IgD-negative memory B cell (primary cell): ENCODE measurements at regions not wholly inside any gene's neighbourhood (a gene's known extent, or its start where the extent isn't known, plus 50 kb on each side); places are given as distances from the start of the nearest gene placed in this dataset.

Experiments used
- H3K27ac Mint-ChIP-seq, 3 donors: one replicate each; pipeline ENCODE4 v1.8.0; 2020 to 2022; ENCODE audit warnings: mild to moderate bottlenecking in 3 of 3, mixed read lengths in 3 of 3, moderate library complexity in 1 of 3
- H3K27me3 Mint-ChIP-seq: one replicate; pipeline ENCODE4 v1.8.0; 2021; ENCODE audit warnings: mixed read lengths
- H3K36me3 Mint-ChIP-seq: one replicate; pipeline ENCODE4 v1.8.0; 2020; ENCODE audit warnings: mild to moderate bottlenecking, mixed read lengths
- H3K4me1 Mint-ChIP-seq, 3 donors: one replicate each; pipeline ENCODE4 v1.8.0; 2020 to 2022; ENCODE audit warnings: mixed read lengths in 3 of 3, mild to moderate bottlenecking in 1 of 3
- H3K4me3 Mint-ChIP-seq, 4 donors: one replicate each; pipeline ENCODE4 v1.8.0; 2020 to 2022; ENCODE audit warnings: mild to moderate bottlenecking in 4 of 4, mixed read lengths in 4 of 4, moderate library complexity in 3 of 4
- H3K9me3 Mint-ChIP-seq, 3 donors: one replicate each; pipeline ENCODE4 v1.8.0; 2020 to 2021; ENCODE audit warnings: mixed read lengths in 3 of 3, mild to moderate bottlenecking in 1 of 3

DNA sequence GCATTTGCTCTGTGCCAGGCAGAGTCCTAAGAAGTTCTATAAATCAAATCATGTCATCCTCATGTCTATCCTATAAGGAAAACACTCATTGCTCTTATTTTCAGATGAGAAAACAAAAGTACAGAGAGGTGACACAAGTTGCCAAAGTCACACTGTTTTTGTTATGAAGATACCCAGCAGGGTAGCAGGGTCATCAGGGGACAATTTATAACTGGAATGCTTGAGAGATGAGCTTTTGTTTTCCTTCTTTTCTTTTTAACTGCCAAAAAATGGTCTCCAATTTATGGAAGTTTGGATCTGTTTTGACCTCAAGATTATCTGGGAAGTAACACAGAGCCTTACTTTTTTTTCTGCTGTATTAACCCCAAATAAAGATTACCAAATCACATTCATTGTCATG, 354.1 kb downstream of the SUCLA2 start:
- no peaks in the 10 kb centered on the region for H3K9me3 Mint-ChIP-seq
- H3K36me3 Mint-ChIP-seq = no peaks in the 10 kb centered on the region
- H3K27ac Mint-ChIP-seq = no peak overlapping the region
- H3K4me1 Mint-ChIP-seq = no peaks in the 10 kb centered on the region
- peaks cover 2% of the 10 kb centered on the region for H3K27me3 Mint-ChIP-seq
- H3K4me3 Mint-ChIP-seq = no peak overlapping the region

DNA sequence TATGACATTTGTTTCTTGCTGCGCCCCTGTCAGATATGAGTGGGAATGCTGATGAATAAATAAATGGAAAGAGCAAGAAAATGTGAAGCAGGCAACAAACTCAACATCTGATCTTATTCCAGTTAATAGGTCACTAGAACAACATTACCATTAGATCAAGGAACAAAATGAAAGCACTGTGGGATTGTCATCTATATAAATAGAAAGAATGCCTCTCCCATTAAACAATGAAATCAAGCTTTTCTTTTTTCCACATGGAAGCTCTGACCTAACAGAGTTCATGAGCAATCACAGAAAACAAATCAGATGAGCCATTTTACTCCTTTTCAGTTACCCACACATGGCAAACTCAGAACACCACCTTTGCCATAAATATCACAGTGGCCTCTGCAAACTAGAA, 354.8 kb downstream of the SUCLA2 start:
- Mint-ChIP-seq H3K4me3 (no peak overlapping the region), H3K4me1 (no peaks in the 10 kb centered on the region), H3K27ac (no peak overlapping the region), H3K36me3 (no peaks in the 10 kb centered on the region), H3K27me3 (peaks cover 2% of the 10 kb centered on the region), H3K9me3 (no peaks in the 10 kb centered on the region)

DNA sequence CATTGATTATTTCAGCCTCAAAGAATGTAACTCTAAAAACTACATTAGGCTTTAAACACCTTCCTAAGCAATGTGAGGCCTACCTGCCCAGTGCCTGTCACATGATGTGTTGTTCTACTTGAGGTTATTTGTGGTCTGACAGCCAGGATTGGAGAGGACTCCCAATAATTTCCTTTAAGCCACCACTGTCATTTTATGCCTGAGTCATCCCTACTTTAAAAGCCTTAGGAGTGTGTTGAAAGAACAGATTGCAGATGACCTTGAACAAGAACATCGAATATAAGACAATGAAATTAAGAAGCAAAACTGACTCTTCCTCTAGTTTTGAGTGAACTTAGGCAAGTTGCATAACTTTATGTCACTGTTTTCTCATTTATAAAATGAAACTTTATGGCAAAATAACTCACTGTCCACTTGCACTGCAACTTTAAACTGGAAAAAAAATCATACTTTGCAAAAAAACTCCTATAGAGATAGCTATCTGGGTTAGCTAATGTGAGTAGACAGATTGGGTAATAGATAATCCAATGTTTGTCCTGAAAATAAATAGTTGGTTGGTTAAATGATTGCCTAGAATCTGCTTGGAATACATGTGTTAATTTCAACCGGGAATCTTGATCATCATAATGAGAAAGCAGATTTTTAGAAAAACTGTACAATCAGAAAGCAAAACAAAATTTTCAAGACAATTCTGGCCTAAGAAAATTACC, 361.2 kb downstream of the SUCLA2 start:
- Mint-ChIP-seq H3K36me3 (no peaks in the 10 kb centered on the region), H3K4me1 (no peaks in the 10 kb centered on the region), H3K9me3 (peaks cover under 1 to 8% (median 4%) of the 10 kb centered on the region in 3 donors), H3K4me3 (no peak overlapping the region), H3K27ac (no peak overlapping the region), H3K27me3 (no peaks in the 10 kb centered on the region)

DNA sequence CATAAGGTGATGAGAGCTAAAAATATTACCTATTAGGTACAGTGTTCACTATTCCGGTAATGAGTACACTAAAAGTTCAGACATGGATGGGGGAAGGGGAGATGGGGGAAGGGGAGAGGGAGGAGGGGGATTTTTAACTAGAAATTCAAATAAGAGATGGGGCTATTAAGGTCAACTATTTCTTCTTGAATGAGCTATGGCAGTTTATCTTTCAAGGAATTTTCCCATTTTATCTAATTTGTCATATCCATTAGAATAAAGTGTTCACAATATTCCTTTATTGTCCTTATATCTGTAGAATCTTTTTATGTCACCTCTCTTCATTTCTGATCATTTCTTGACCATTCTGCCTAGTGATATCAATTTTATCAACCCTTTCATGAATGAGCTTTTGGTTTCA, 362.4 kb downstream of the SUCLA2 start:
- no peaks in the 10 kb centered on the region for H3K36me3 Mint-ChIP-seq
- no peak overlapping the region for H3K27ac Mint-ChIP-seq
- no peak overlapping the region for H3K4me3 Mint-ChIP-seq
- H3K4me1 Mint-ChIP-seq = no peaks in the 10 kb centered on the region
- no peaks in the 10 kb centered on the region for H3K27me3 Mint-ChIP-seq
- H3K9me3 Mint-ChIP-seq = peaks cover 2 to 13% (median 7%) of the 10 kb centered on the region in 3 donors

DNA sequence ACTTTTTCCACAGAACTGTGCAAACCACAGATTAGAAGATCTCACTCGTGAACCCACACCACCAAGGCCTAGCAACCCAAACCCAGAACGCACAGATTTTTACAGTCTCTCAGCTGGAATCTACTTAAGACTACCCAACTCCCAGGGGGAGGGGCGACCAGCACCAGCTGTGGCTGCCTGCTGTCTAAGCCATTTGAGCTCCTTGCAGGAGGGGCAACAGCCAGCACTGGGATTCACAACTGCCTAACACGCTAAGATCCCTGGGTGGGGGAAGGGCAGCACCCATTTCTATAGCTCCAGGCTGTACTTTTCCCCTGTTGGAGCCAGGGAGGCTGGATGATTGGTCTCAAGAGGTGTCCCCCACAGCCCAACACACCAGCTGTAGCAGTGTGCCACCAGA, 368.8 kb downstream of the SUCLA2 start:
- Mint-ChIP-seq H3K27ac (no peak overlapping the region), H3K9me3 (peaks cover 4 to 13% (median 10%) of the 10 kb centered on the region in 3 donors), H3K27me3 (peaks cover 2% of the 10 kb centered on the region), H3K36me3 (no peaks in the 10 kb centered on the region), H3K4me1 (no peaks in the 10 kb centered on the region), H3K4me3 (no peak overlapping the region)

DNA sequence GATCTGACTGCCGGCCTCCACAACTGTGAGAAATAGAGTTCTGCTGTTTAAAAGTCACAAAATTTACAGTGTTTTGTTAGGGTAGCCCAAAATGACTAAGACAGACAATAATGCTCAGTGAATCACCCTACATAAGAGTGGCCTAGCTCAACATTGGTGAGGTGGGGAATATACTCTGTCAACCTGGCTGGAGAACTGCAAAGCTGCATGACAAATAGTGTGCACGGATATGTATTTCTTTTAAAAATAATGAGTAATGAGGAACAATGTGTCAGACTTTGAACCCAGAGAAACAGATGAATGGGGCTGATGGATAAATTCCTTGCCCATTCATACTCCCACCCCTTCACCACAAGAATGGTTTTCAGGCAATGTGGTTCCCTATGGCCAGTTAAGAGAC, 372.4 kb downstream of the SUCLA2 start:
- H3K36me3 Mint-ChIP-seq = no peaks in the 10 kb centered on the region
- H3K27me3 Mint-ChIP-seq = peaks cover 7% of the 10 kb centered on the region
- peaks cover 0 to 4% (median 3%) of the 10 kb centered on the region in 3 donors for H3K9me3 Mint-ChIP-seq
- no peak overlapping the region for H3K27ac Mint-ChIP-seq
- H3K4me1 Mint-ChIP-seq = no peaks in the 10 kb centered on the region
- no peak overlapping the region for H3K4me3 Mint-ChIP-seq

DNA sequence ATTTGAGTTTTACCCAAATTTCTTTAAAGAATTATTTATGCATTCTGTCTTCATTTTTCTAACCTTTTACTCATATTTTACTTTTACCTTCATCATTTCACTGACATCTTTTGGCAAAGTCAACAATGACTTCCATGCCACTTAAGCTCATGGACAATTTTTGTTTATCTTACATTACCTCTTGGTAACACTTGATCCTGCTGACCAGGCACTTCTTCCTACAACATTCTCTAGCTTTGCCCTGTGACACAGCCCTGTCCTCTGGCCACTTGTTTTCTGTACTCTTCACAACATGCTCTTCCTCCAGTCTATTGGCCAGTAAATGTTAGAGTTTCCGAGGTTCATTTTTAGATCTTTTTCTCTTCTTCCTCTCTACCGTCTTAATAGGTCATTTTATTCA, 377.2 kb downstream of the SUCLA2 start:
- peaks cover 0 to 2% (median 1%) of the 10 kb centered on the region in 3 donors for H3K9me3 Mint-ChIP-seq
- peaks cover 8% of the 10 kb centered on the region for H3K27me3 Mint-ChIP-seq
- no peaks in the 10 kb centered on the region for H3K4me1 Mint-ChIP-seq
- no peak overlapping the region for H3K27ac Mint-ChIP-seq
- H3K36me3 Mint-ChIP-seq = no peaks in the 10 kb centered on the region
- no peak overlapping the region for H3K4me3 Mint-ChIP-seq

DNA sequence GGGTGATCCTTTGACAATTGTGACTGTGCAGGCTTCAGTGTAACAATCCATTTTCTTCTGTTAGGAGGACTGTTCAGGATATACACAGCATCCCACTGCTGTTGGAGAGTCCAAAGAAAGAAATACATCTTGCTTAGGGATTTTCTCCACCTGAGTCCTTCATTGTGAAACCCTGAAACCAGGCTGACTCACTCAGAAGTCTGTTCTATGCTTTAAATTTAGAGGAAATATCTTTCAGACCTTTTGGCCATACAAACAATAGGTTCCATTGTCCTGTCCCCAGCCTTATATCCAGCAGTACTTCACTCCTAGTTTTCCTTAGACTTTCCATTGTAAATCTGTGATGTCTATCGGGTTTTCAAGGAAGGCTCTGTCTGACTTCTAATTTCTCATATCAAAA, 379.1 kb downstream of the SUCLA2 start:
- H3K4me3 Mint-ChIP-seq = no peak overlapping the region
- no peak overlapping the region for H3K27ac Mint-ChIP-seq
- H3K36me3 Mint-ChIP-seq = no peaks in the 10 kb centered on the region
- peaks cover 8% of the 10 kb centered on the region for H3K27me3 Mint-ChIP-seq
- no peaks in the 10 kb centered on the region for H3K4me1 Mint-ChIP-seq
- peaks cover 0 to 3% (median 2%) of the 10 kb centered on the region in 3 donors for H3K9me3 Mint-ChIP-seq

DNA sequence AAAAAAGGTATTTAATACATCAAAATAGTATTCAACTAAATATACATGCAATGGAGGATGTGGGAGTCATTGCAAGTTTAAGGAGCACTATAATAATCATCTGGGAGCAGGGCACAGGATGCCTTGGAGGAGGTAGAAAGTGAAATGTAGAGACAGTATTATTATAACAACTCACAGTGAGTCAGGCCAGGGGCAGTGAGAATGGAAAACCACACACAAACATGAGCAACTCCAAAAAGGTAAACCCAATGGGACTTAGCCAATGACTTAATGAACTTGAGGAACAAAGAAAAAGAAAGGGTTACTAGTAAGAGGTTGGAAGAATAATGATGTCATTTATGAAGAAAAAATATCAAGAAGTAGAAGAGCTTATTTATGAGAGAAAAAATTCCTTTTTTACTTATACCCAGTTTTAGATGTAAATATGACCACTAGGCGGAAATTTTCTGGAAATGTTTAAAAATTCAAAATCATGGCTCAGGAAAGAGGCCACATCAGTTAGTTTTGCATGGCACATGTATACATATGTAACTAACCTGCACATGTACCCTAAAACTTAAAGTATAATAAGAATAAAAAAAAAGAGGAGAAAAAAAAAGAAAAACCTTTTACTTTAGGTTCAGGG, 389.3 kb downstream of the SUCLA2 start:
- Mint-ChIP-seq H3K9me3 (peaks cover 0 to 6% (median 5%) of the 10 kb centered on the region in 3 donors), H3K4me1 (no peaks in the 10 kb centered on the region), H3K36me3 (no peaks in the 10 kb centered on the region), H3K27me3 (no peaks in the 10 kb centered on the region), H3K27ac (no peak overlapping the region), H3K4me3 (no peak overlapping the region)

DNA sequence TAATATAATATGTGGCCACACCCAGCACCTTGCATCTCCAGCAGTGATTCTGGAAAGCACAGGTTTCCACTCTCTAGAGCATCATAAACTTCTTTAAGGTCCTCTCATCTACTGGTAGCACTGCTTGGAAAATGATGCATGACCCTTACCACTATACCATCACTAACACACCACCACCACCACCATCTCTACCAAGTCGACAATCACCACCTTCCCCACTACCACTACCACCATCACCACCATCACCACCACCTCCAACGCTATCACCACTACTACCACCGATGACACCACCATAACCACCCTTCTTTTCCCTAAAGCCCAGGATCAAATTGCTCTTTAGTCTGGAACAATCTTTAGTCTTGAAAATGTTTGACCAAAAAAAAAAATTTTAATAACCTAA, 390.4 kb downstream of the SUCLA2 start:
- Mint-ChIP-seq H3K4me1 (no peaks in the 10 kb centered on the region), H3K4me3 (no peak overlapping the region), H3K36me3 (no peaks in the 10 kb centered on the region), H3K9me3 (peaks cover 0 to 6% (median 5%) of the 10 kb centered on the region in 3 donors), H3K27ac (no peak overlapping the region), H3K27me3 (no peaks in the 10 kb centered on the region)

DNA sequence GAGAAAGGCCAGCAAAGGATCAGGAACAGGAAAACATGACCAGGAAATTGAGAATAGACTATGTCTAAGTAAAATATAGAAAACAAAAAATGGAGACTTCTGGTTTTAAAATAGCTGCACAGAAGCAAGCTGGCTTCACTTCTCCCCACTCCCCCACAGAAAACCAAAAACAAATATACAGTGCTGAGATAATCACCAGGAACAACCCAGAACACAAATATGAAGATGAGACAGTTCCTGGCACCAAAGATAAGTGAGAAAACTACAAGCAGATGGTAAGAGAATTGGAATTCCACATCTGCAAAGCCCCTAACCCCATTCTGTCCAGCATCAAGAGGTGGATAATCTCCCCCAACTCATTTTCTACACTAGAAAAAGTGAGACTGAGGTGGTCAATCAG, 397.7 kb downstream of the SUCLA2 start:
- no peak overlapping the region for H3K27ac Mint-ChIP-seq

DNA sequence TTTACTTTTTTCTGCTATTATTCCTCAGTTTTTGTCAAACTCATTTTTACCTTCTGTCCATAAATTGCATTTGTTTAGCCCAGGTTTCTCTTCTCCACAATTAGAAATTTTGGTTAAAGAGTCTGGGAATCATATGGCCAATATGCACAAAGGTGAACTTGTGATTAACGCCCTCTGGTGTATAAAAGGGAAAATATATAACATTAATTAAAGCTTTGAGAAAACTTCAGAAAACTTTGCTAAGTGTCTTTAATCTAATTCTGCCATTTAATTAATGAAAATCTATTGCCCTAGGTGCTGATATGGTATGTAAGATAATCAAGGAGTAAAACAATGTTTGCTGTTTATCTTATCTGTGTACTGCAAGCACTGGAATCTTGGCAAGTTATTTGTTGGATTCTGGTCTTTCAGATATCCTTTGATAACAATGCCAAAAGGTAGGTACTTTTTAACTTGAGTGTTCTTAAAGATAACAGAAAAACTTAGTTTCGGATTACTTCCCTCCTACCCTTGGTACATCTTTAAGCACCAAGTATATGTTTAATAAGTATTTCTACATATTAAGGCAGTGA, 402.6 kb downstream of the SUCLA2 start:
- H3K36me3 Mint-ChIP-seq = no peaks in the 10 kb centered on the region
- no peak overlapping the region for H3K4me3 Mint-ChIP-seq
- H3K9me3 Mint-ChIP-seq = peaks cover 6 to 14% (median 7%) of the 10 kb centered on the region in 3 donors
- H3K27me3 Mint-ChIP-seq = peaks cover 5% of the 10 kb centered on the region
- H3K27ac Mint-ChIP-seq = no peak overlapping the region
- H3K4me1 Mint-ChIP-seq = no peaks in the 10 kb centered on the region

More for the DNA sequence above, 397.7 kb downstream of the SUCLA2 start:
- H3K4me1 Mint-ChIP-seq = no peaks in the 10 kb centered on the region
- H3K36me3 Mint-ChIP-seq = no peaks in the 10 kb centered on the region
- no peak overlapping the region for H3K4me3 Mint-ChIP-seq
- peaks cover 3% of the 10 kb centered on the region for H3K27me3 Mint-ChIP-seq
- H3K9me3 Mint-ChIP-seq = peaks cover 5 to 9% (median 7%) of the 10 kb centered on the region in 3 donors

DNA sequence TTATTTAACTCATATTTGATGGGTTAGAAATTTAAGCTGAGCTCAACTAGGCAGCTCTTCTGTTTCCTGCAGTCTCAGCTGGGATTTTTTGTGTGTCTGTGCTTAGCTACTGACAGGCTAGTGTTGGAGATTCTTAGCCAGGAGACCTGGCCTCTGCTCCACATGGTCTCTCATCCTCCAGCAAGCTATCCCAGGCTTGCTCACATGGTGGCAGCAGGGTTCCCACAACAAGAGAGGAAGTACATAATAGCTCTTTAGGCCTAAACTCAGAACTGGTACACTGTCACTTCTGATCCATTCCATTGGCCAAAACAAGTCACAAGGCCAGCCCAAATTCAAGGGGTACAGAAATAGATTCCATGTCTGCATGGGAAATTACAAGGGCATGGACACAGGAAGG, 406.2 kb downstream of the SUCLA2 start:
- no peaks in the 10 kb centered on the region for H3K4me1 Mint-ChIP-seq
- H3K27ac Mint-ChIP-seq = no peak overlapping the region
- H3K4me3 Mint-ChIP-seq = no peak overlapping the region
- peaks cover 1% of the 10 kb centered on the region for H3K27me3 Mint-ChIP-seq
- no peaks in the 10 kb centered on the region for H3K36me3 Mint-ChIP-seq
- peaks cover 2 to 13% (median 10%) of the 10 kb centered on the region in 3 donors for H3K9me3 Mint-ChIP-seq

DNA sequence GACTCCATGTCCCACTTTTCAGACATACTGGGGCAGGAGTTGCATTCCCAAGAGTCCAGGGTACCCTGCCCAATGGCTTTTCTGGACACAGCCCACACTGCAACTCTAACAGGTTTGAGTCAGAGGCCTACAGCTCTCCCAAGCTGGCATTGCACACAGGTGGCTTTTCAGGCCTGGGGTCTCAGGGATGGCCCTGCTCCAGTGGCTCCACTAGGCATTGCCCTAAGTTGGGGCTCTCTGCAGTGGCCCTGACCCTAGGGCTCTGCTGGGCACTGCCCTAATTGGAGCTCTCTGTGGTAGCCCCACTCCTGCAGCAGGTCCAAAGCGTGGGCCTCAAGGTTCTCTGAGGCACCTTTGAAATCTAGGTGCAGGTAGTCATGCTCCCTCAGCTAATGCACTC, 408.8 kb downstream of the SUCLA2 start:
- no peaks in the 10 kb centered on the region for H3K27me3 Mint-ChIP-seq
- no peaks in the 10 kb centered on the region for H3K36me3 Mint-ChIP-seq
- peaks cover 2 to 13% (median 10%) of the 10 kb centered on the region in 3 donors for H3K9me3 Mint-ChIP-seq
- no peaks in the 10 kb centered on the region for H3K4me1 Mint-ChIP-seq
- H3K27ac Mint-ChIP-seq = no peak overlapping the region
- H3K4me3 Mint-ChIP-seq = no peak overlapping the region

DNA sequence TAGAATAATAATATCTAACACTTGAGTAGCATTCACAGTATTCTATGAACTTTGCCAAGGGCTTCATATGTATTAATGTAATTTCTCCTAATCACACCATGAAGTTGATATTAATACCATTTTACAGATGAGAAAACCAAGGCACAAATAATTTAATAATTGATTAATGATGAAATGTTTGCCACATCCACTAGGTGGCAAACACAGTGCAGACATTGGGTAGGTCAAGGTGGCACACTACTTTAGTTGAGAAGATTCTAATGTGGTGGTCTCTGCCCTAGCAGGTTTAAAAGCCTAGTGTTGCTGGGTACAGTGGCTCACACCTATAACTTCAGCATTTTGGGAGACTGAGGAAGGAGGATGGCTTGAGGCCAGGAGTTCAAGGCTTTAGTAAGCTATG, 412.4 kb downstream of the SUCLA2 start:
- peaks cover 0 to 11% (median 8%) of the 10 kb centered on the region in 3 donors for H3K9me3 Mint-ChIP-seq
- H3K4me3 Mint-ChIP-seq = no peak overlapping the region
- H3K27me3 Mint-ChIP-seq = peaks cover 1% of the 10 kb centered on the region
- no peaks in the 10 kb centered on the region for H3K36me3 Mint-ChIP-seq
- no peak overlapping the region for H3K27ac Mint-ChIP-seq
- no peaks in the 10 kb centered on the region for H3K4me1 Mint-ChIP-seq

DNA sequence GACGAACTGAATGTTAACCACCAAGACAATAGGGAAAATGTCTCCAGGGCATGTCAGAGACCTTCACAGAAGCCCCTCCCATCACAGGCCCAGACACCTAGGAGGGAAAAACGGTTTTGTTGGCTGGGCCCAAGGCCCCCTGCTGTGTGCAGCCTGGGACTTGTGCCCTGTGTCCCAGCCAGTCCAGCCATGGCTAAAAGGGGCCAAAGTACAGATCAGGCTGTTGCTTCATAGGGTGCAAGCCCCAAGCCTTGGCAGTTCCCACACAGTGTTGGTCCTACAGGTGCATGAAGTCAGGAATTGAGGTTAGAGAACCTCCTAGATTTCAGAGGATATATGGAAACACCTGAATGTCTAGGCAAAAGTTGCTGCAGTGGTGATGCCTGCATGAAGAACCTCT, 428.7 kb downstream of the SUCLA2 start:
- Mint-ChIP-seq H3K4me3 (no peak overlapping the region), H3K36me3 (no peaks in the 10 kb centered on the region), H3K9me3 (peaks cover 10 to 31% (median 25%) of the 10 kb centered on the region in 3 donors), H3K4me1 (no peaks in the 10 kb centered on the region), H3K27me3 (no peaks in the 10 kb centered on the region), H3K27ac (no peak overlapping the region)
